ENCODE measurements at regions not wholly inside any gene's neighbourhood (a gene's known extent, or its start where the extent isn't known, plus 50 kb on each side); places are given as distances from the start of the nearest gene placed in this dataset.
"Not testable (repeated sequence)": the region's sequence is repeated elsewhere in the genome, so short reads cannot be mapped to it uniquely, and the experiment has no call there.

- no peak for DNase-seq (ENCODE audit: low read depth in 1 of 2, low spot score in 1 of 2)
Observed at GRCh38 chr2:180927030-180927686, 53.2 kb upstream of the UBE2E3 start.

- DNase-seq (ENCODE audit: low read depth in 1 of 2, low spot score in 1 of 2), result no peak
Observed at GRCh38 chr2:180925700-180926099, 54.7 kb upstream of the UBE2E3 start.

- DNase-seq (ENCODE audit: low read depth in 1 of 2, low spot score in 1 of 2), result no peak
Observed at GRCh38 chr2:180924063-180924462, 56.3 kb upstream of the UBE2E3 start.

DNA sequence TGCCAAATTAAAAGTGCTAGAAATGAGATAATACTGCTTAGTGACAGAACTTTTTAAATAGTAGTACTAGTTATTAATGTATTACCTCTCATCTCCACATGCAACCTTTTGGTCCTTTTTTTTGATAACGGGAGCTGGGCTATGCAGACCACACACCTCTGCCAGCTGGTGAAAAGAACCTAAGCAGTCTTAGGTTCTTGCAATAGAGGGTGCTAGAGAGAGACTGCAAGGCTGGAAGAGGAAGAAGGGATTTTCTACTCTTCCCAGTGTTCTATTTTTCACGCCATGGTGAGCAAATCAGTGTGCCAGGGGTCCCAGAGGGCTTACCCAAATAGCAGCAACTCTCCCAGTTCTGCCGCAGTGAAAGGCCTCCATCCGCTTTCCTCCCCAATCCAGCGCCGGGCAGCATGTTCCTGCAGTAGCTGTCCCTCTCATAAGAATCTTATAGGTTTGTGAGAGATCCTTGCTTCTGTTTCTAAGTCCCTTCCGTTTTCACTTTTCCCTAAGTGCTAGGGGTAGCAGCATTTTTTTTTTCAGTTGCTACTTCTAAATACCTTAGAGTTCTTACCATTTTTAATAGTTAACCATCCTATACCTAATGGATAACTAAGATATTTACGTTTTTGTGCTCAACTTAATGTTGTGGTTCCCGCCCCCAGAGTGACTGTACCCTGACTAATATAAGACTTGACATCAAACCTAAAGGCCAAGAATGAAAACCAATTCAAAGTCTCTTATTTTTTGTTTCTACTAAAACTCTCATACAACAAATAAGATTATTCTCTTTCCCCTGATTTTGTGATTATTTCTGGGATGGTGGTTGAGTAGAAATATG, 69.4 kb upstream of the UBE2E3 start:
- DNase-seq (ENCODE audit: low read depth in 1 of 2, low spot score in 1 of 2), result no peak

- no peak for DNase-seq (ENCODE audit: low read depth in 1 of 2, low spot score in 1 of 2)
Observed at GRCh38 chr2:180907731-180908130, 72.7 kb upstream of the UBE2E3 start.

- DNase-seq (ENCODE audit: low read depth in 1 of 2, low spot score in 1 of 2), result no peak
Observed at GRCh38 chr2:180905461-180905860, 74.9 kb upstream of the UBE2E3 start.

- DNase-seq (ENCODE audit: low read depth in 1 of 2, low spot score in 1 of 2), result no peak
Observed at GRCh38 chr2:180905002-180905401, 75.4 kb upstream of the UBE2E3 start.

DNA sequence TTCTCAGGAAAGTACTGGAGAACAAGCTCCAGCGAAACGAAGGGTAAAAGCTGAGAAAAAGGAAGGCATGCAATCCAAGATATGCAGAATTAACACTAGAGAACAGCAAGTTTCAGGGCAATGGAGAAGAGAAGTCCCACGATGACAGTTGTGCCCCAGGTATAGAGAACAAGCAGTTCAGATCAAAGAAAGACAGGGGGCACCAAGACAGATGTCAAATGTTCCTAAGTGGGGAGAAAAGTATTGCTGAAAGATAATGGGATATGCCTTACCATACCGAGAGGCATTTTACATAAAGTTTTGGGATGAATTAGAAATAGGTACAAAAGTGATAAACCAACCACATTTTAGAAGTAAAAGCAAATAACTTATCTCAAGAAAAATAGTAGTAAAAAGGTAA, 79.1 kb upstream of the UBE2E3 start:
- no peak for DNase-seq (ENCODE audit: low read depth in 1 of 2, low spot score in 1 of 2)

- no peak for DNase-seq (ENCODE audit: low read depth in 1 of 2, low spot score in 1 of 2)
Observed at GRCh38 chr2:180893752-180894151, 86.7 kb upstream of the UBE2E3 start.

GRCh38 chr2:180892091-180892490, 88.3 kb upstream of the UBE2E3 start:
- no peak for DNase-seq (ENCODE audit: low read depth in 1 of 2, low spot score in 1 of 2)

DNA sequence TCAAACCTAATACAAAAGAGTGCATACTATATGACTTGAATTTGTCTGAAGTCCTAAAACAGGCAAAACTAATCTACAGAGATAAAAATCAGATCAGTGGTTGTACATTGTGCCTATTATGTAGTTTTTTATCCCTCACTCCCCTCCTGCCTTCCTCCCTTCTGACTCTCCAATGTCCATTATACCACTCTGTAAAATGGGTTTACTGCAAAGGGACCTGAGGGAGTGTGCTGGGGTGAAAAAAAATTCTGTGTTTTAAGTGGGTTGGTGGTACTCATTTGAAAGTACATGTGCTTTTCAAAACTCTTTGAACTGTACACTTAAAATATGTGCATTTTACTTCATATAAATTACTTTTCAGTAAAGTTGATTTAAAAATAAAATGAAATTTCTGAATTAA, 89.0 kb upstream of the UBE2E3 start:
- no peak for DNase-seq (ENCODE audit: low read depth in 1 of 2, low spot score in 1 of 2)

DNA sequence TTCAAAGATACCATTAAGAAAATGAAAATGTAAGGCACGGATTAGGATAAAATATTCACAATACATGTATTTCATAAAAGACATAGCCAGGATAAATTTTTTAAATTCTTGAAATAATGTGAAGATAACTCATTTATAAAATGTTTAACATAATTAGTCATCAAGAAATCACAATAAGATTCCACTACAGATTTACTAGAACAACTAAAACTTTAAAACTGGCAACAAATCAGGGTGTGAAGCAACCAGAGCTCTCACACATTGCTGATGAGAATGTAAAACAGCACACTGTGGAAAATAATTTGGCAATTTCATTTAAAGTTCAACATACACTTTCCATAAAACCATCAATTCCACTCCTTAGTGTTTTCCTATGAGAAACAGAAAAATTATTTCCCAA, 89.6 kb upstream of the UBE2E3 start:
- no peak for DNase-seq (ENCODE audit: low read depth in 1 of 2, low spot score in 1 of 2)

- no peak for DNase-seq (ENCODE audit: low read depth in 1 of 2, low spot score in 1 of 2)
Observed at GRCh38 chr2:180882959-180883358, 97.4 kb upstream of the UBE2E3 start.

GRCh38 chr2:180876506-180876905, 103.9 kb upstream of the UBE2E3 start:
- DNase-seq (ENCODE audit: low read depth in 1 of 2, low spot score in 1 of 2), result no peak

GRCh38 chr2:180873219-180873618, 107.2 kb upstream of the UBE2E3 start:
- no peak for DNase-seq (ENCODE audit: low read depth in 1 of 2, low spot score in 1 of 2)

DNA sequence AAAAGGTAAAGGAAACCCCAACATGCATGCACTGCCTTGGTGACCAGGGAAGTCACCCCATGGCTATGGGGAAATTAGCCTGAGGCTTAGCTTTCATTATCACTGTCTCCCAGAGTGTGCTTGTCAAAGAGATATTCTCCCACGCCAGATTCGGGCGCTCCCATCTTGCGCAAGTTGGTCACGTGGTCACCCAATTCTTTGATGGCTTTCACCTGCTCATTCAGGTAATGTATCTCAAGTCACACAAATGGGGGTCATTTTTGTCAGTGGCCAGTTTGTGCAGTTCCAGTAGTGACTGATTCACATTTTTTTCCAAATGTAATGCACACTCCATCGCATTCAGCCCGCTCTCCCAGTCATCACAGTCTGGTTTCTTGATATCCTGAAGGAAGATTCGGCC, 107.6 kb upstream of the UBE2E3 start:
- DNase-seq (ENCODE audit: low read depth in 1 of 2, low spot score in 1 of 2), result not testable (repeated sequence)

- no peak for DNase-seq (ENCODE audit: low read depth in 1 of 2, low spot score in 1 of 2)
Observed at GRCh38 chr2:180872255-180872654, 108.2 kb upstream of the UBE2E3 start.

- no peak for DNase-seq (ENCODE audit: low read depth in 1 of 2, low spot score in 1 of 2)
Observed at GRCh38 chr2:180871649-180872048, 108.8 kb upstream of the UBE2E3 start.

GRCh38 chr2:180849851-180850250, 130.6 kb upstream of the UBE2E3 start:
- DNase-seq (ENCODE audit: low read depth in 1 of 2, low spot score in 1 of 2), result no peak

GRCh38 chr2:180848393-180848792, 132.0 kb upstream of the UBE2E3 start:
- no peak for DNase-seq (ENCODE audit: low read depth in 1 of 2, low spot score in 1 of 2)

- no peak for DNase-seq (ENCODE audit: low read depth in 1 of 2, low spot score in 1 of 2)
Observed at GRCh38 chr2:180846756-180847472, 133.5 kb upstream of the UBE2E3 start.

DNA sequence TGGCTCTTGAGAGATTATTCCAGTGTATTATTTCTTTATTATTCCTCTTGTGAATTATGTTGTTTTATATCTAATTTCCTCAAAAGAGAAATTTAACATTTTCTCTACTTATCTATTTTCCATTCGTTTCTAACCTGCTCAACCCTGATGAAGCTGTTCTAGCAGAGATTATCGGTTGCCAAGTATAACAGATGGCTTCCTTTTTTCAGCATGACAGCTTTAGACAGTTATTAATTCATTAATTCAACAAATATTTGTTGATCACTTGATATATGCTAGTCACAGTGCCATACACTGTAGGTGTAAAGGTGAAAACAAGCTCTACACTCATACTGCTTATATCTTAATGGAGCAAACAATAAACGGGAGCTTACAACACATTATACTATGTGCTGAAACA, 137.9 kb upstream of the UBE2E3 start:
- no peak for DNase-seq (ENCODE audit: low read depth in 1 of 2, low spot score in 1 of 2)

All from activated T-helper 1 cell treated with anti-CD3 and anti-CD28 coated beads, Interleukin-2, amount 50 U/mL, for 16 hours (primary cell).